ENCODE measurements at regions not wholly inside any gene's neighbourhood (a gene's known extent, or its start where the extent isn't known, plus 50 kb on each side); places are given as distances from the start of the nearest gene placed in this dataset.

DNA sequence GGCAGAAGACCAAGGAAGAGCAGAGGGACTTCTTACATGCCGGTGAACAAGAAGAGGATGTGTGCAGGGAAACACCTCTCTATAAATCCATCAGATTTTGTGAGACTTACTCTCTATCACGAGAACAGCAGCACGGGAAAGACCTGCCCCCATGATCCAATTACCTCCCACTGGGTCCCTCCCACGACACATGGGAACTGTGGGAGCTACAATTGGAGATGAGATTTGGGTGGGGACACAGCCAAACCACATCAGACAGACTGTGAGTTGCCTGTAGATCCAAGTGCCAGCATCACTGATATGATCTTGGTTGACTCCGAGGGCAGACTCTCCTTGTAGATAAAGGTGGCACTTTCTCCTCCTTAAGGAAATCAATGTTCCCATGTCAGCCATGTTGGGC, 414.8 kb upstream of the JARID2 start:
- Histone ChIP-seq H4K20me1 (ENCODE audit: insufficient read depth) (no peaks in the 10 kb centered on the region), H3K9me3 (ENCODE audit: low read depth) (no peaks in the 10 kb centered on the region), H2AFZ (no peak overlapping the region), H3F3A (ENCODE audit: insufficient read depth) (no peaks in the 10 kb centered on the region), H3K4me1 (ENCODE audit: insufficient read depth) (no peaks in the 10 kb centered on the region), H3K4me3 (no peak overlapping the region), H3K27me3 (replicated peaks; ENCODE audit: insufficient read depth) (no peaks in the 10 kb centered on the region), H3K79me2 (ENCODE audit: insufficient read depth) (no peaks in the 10 kb centered on the region), H3K9me2 (ENCODE audit: insufficient read depth) (no peaks in the 10 kb centered on the region), H3K9ac (no peak overlapping the region), H3K4me2 (ENCODE audit: unreplicated experiment) (no peak overlapping the region), H3K36me3 (ENCODE audit: low read depth) (no peaks in the 10 kb centered on the region), H3K27ac (no peak overlapping the region)
- WGBS, 2 experiments (ENCODE audit: low coverage in 1 of 2, low lambda C conversion rate in 2 of 2, missing lambda C conversion rate in 2 of 2), result 83 to 84% methylated on average over 5 of the region's 5 CpGs
- TF ChIP-seq EZH2 (IDR thresholded peaks at IDR 0.05; ENCODE audit: insufficient read depth, poor library complexity, severe bottlenecking) (no peak), EZH2phosphoT487 (IDR thresholded peaks at IDR 0.05; ENCODE audit: insufficient read depth, low read depth) (no peak)
- in situ Hi-C loops (cut with MboI), result no loop called here
- no peak for DNase-seq

DNA sequence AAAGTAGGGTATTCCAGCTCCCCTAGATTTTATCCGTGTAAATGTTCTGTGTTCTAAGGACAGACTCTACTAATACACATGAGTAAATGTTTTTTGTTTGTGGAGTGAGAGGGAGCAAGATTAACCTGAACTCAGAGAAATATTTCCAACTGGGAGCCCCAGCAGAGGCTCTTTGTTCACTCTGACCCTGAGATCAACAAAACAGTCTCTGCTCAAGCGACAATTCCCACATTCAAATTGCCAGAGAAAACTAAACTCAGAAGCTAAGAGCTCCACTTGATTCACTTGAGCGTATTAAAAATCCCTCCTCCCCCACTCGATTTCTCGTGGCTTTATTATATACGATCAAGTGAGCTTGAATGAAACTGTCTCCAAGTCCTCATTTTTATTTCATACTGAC, 413.9 kb upstream of the JARID2 start:
- in situ Hi-C loops (cut with MboI), result no loop called here
- TF ChIP-seq EZH2 (IDR thresholded peaks at IDR 0.05; ENCODE audit: insufficient read depth, poor library complexity, severe bottlenecking) (no peak), EZH2phosphoT487 (IDR thresholded peaks at IDR 0.05; ENCODE audit: insufficient read depth, low read depth) (no peak)

DNA sequence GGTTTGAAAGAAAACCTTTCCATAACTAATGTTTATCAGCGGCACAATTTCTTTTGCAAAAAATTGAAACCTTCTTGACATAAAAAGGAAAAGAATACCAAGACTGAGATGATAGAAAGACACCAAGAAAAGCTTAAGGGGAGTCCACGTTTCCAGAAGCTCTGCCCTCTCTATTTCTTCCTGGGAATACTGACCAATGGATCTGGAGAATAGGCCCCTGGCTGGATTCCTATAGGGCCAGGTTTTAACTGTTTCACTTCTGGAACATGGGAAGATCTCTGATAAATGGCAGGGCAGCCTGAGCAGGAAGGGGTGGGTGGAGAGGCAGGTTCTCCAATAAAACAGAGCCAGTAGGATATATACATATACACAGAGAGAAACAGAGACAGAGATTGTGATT, 413.4 kb upstream of the JARID2 start:
- no peak overlapping the region for H3K4me3 ChIP-seq
- H3K4me2 ChIP-seq (ENCODE audit: unreplicated experiment), result no peak overlapping the region
- 89 to 93% methylated on average over 2 of the region's 2 CpGs for WGBS, 2 experiments (ENCODE audit: low coverage in 1 of 2, low lambda C conversion rate in 2 of 2, missing lambda C conversion rate in 2 of 2)
- H3K79me2 ChIP-seq (ENCODE audit: insufficient read depth), result no peaks in the 10 kb centered on the region
- H3F3A ChIP-seq (ENCODE audit: insufficient read depth), result no peaks in the 10 kb centered on the region
- no peaks in the 10 kb centered on the region for H3K27me3 ChIP-seq (replicated peaks; ENCODE audit: insufficient read depth)
- no peaks in the 10 kb centered on the region for H3K9me2 ChIP-seq (ENCODE audit: insufficient read depth)
- DNase-seq, result no peak
- H3K27ac ChIP-seq, result no peak overlapping the region
- no peaks in the 10 kb centered on the region for H4K20me1 ChIP-seq (ENCODE audit: insufficient read depth)
- TF ChIP-seq EZH2phosphoT487 (IDR thresholded peaks at IDR 0.05; ENCODE audit: insufficient read depth, low read depth) (no peak), EZH2 (IDR thresholded peaks at IDR 0.05; ENCODE audit: insufficient read depth, poor library complexity, severe bottlenecking) (no peak)
- H3K9ac ChIP-seq, result no peak overlapping the region
- H2AFZ ChIP-seq, result no peak overlapping the region
- no peaks in the 10 kb centered on the region for H3K36me3 ChIP-seq (ENCODE audit: low read depth)
- H3K9me3 ChIP-seq (ENCODE audit: low read depth), result no peaks in the 10 kb centered on the region
- in situ Hi-C loops (cut with MboI), result no loop called here
- H3K4me1 ChIP-seq (ENCODE audit: insufficient read depth), result no peaks in the 10 kb centered on the region

More for the DNA sequence above, 413.9 kb upstream of the JARID2 start:
- H3K27ac ChIP-seq, result no peak overlapping the region
- no peak overlapping the region for H3K9ac ChIP-seq
- WGBS, 2 experiments (ENCODE audit: low coverage in 1 of 2, low lambda C conversion rate in 2 of 2, missing lambda C conversion rate in 2 of 2), result 87 to 92% methylated on average over 6 of the region's 6 CpGs
- no peaks in the 10 kb centered on the region for H3K36me3 ChIP-seq (ENCODE audit: low read depth)
- no peaks in the 10 kb centered on the region for H3K9me2 ChIP-seq (ENCODE audit: insufficient read depth)
- H3K9me3 ChIP-seq (ENCODE audit: low read depth), result no peaks in the 10 kb centered on the region
- no peaks in the 10 kb centered on the region for H4K20me1 ChIP-seq (ENCODE audit: insufficient read depth)
- no peak for DNase-seq
- no peaks in the 10 kb centered on the region for H3F3A ChIP-seq (ENCODE audit: insufficient read depth)
- no peak overlapping the region for H3K4me3 ChIP-seq
- no peak overlapping the region for H3K4me2 ChIP-seq (ENCODE audit: unreplicated experiment)
- H3K4me1 ChIP-seq (ENCODE audit: insufficient read depth), result no peaks in the 10 kb centered on the region
- no peaks in the 10 kb centered on the region for H3K79me2 ChIP-seq (ENCODE audit: insufficient read depth)
- no peaks in the 10 kb centered on the region for H3K27me3 ChIP-seq (replicated peaks; ENCODE audit: insufficient read depth)
- H2AFZ ChIP-seq, result no peak overlapping the region

GRCh38 chr6:14834851-14835530, 410.9 kb upstream of the JARID2 start:
- no peak overlapping the region for H3K4me2 ChIP-seq (ENCODE audit: unreplicated experiment)

More at GRCh38 chr6:14834851-14835530, 410.9 kb upstream of the JARID2 start:
- Histone ChIP-seq H3K4me3 (no peak overlapping the region), H3K27ac (no peak overlapping the region), H3K27me3 (replicated peaks; ENCODE audit: insufficient read depth) (no peaks in the 10 kb centered on the region), H3K9me2 (ENCODE audit: insufficient read depth) (no peaks in the 10 kb centered on the region), H4K20me1 (ENCODE audit: insufficient read depth) (no peaks in the 10 kb centered on the region), H3K9ac (no peak overlapping the region), H3K36me3 (ENCODE audit: low read depth) (no peaks in the 10 kb centered on the region), H3K79me2 (ENCODE audit: insufficient read depth) (no peaks in the 10 kb centered on the region), H3K4me1 (ENCODE audit: insufficient read depth) (no peaks in the 10 kb centered on the region), H3F3A (ENCODE audit: insufficient read depth) (no peaks in the 10 kb centered on the region), H3K9me3 (ENCODE audit: low read depth) (no peaks in the 10 kb centered on the region), H2AFZ (no peak overlapping the region)
- DNase-seq, result no peak
- WGBS, 2 experiments (ENCODE audit: low coverage in 1 of 2, low lambda C conversion rate in 2 of 2, missing lambda C conversion rate in 2 of 2), result 30 to 40% methylated on average over 4 of the region's 4 CpGs
- in situ Hi-C loops (cut with MboI), result no loop called here
- no peak for TF ChIP-seq EZH2phosphoT487 (IDR thresholded peaks at IDR 0.05; ENCODE audit: insufficient read depth, low read depth)
- no peak for TF ChIP-seq EZH2 (IDR thresholded peaks at IDR 0.05; ENCODE audit: insufficient read depth, poor library complexity, severe bottlenecking)

Measured in GM23248 (cell line).